ENCODE measurements at regions not wholly inside any gene's neighbourhood (a gene's known extent, or its start where the extent isn't known, plus 50 kb on each side); places are given as distances from the start of the nearest gene placed in this dataset.

DNA sequence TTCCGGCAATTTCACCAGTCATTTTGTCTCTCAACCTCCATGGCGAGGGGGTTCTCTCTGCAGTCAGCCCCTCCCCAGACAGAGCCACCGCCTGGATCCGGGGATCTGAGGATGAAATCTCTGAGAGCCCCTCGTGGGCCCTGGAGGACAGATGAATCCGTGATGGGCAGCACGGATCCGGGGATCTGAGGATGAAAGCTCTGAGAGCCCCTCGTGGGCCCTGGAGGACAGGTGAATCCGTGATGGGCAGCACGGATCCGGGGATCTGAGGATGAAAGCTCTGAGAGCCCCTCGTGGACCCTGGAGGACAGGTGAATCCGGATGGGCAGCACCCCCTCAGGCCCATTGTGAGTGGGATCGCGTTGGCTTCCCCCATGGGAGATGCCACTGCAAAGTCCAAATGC is 106.5 kb downstream of the DACT2 start:
- FAIRE-seq (no peak), DNase-seq (ENCODE audit: low read depth, low spot score) (no peak)
- no peaks in the 10 kb centered on the region for H3K4me1 ChIP-seq (ENCODE audit: control insufficient read depth, extremely low read depth, insufficient read depth, low read length)
- H3K27ac ChIP-seq (ENCODE audit: control insufficient read depth, insufficient read depth, low read length), result no peak overlapping the region
- H3K9ac ChIP-seq (ENCODE audit: control insufficient read depth, extremely low read depth, insufficient read depth, low read length), result no peak overlapping the region
- H3K36me3 ChIP-seq (ENCODE audit: control insufficient read depth in 2 of 2, extremely low read depth in 1 of 2, insufficient read depth in 2 of 2, low read length in 2 of 2), result no peaks in the 10 kb centered on the region
- no peak overlapping the region for H3K4me3 ChIP-seq (ENCODE audit: control insufficient read depth in 2 of 3, extremely low read depth in 1 of 3, insufficient read depth in 2 of 3, low read depth in 1 of 3, low read length in 3 of 3)
- H3K27me3 ChIP-seq (ENCODE audit: control insufficient read depth, extremely low read depth, insufficient read depth, low read length), result peaks cover under 1% of the 10 kb centered on the region
- no peaks in the 10 kb centered on the region for H3K9me1 ChIP-seq (ENCODE audit: control insufficient read depth, extremely low read depth, insufficient read depth, low read length)
- H3K4me2 ChIP-seq (ENCODE audit: control insufficient read depth, extremely low read depth, insufficient read depth, low read depth, low read length), result no peak overlapping the region
- H3K9me3 ChIP-seq (ENCODE audit: control insufficient read depth, low read depth, low read length), result no peaks in the 10 kb centered on the region
- dilution Hi-C loops (cut with MboI; ENCODE audit: extremely low pct_ligation_motif_present, low sequenced_read_pairs), result no loop called here
- no peak overlapping the region for H2AFZ ChIP-seq (ENCODE audit: control insufficient read depth, low read length)
- no peaks in the 10 kb centered on the region for H3K79me2 ChIP-seq (ENCODE audit: control insufficient read depth, insufficient read depth, low read length)
- no peaks in the 10 kb centered on the region for H4K20me1 ChIP-seq (ENCODE audit: control insufficient read depth, extremely low read depth, insufficient read depth, low read length)
- no peak for TF ChIP-seq EZH2 (IDR thresholded peaks at IDR 0.05; ENCODE audit: low read length)
- TF ChIP-seq CTCF (optimal IDR thresholded peaks at IDR 0.05 in 1 of 3, IDR thresholded peaks at IDR 0.05 in 1 of 3, conservative IDR thresholded peaks at IDR 0.05 in 1 of 3; ENCODE audit: extremely low read depth in 1 of 3, insufficient read depth in 2 of 3, low read length in 3 of 3), result no peak

GRCh38 chr6:168212362-168212761 is 107.2 kb downstream of the DACT2 start:
- Histone ChIP-seq H3K27ac (ENCODE audit: control insufficient read depth, insufficient read depth, low read length) (no peak overlapping the region), H3K4me3 (ENCODE audit: control insufficient read depth in 2 of 3, extremely low read depth in 1 of 3, insufficient read depth in 2 of 3, low read depth in 1 of 3, low read length in 3 of 3) (no peak overlapping the region), H3K9ac (ENCODE audit: control insufficient read depth, extremely low read depth, insufficient read depth, low read length) (no peak overlapping the region), H2AFZ (ENCODE audit: control insufficient read depth, low read length) (no peak overlapping the region), H3K79me2 (ENCODE audit: control insufficient read depth, insufficient read depth, low read length) (no peaks in the 10 kb centered on the region), H3K27me3 (ENCODE audit: control insufficient read depth, extremely low read depth, insufficient read depth, low read length) (no peaks in the 10 kb centered on the region), H4K20me1 (ENCODE audit: control insufficient read depth, extremely low read depth, insufficient read depth, low read length) (no peaks in the 10 kb centered on the region), H3K9me1 (ENCODE audit: control insufficient read depth, extremely low read depth, insufficient read depth, low read length) (no peaks in the 10 kb centered on the region), H3K9me3 (ENCODE audit: control insufficient read depth, low read depth, low read length) (no peaks in the 10 kb centered on the region), H3K4me2 (ENCODE audit: control insufficient read depth, extremely low read depth, insufficient read depth, low read depth, low read length) (no peak overlapping the region), H3K36me3 (ENCODE audit: control insufficient read depth in 2 of 2, extremely low read depth in 1 of 2, insufficient read depth in 2 of 2, low read length in 2 of 2) (no peaks in the 10 kb centered on the region), H3K4me1 (ENCODE audit: control insufficient read depth, extremely low read depth, insufficient read depth, low read length) (no peaks in the 10 kb centered on the region)
- DNase-seq (ENCODE audit: low read depth, low spot score), result no peak
- TF ChIP-seq EZH2 (IDR thresholded peaks at IDR 0.05; ENCODE audit: low read length), result no peak
- no peak for TF ChIP-seq CTCF (optimal IDR thresholded peaks at IDR 0.05 in 1 of 3, IDR thresholded peaks at IDR 0.05 in 1 of 3, conservative IDR thresholded peaks at IDR 0.05 in 1 of 3; ENCODE audit: extremely low read depth in 1 of 3, insufficient read depth in 2 of 3, low read length in 3 of 3)
- FAIRE-seq, result no peak
- dilution Hi-C loops (cut with MboI; ENCODE audit: extremely low pct_ligation_motif_present, low sequenced_read_pairs), result no loop called here
